ENCODE measurements at regions not wholly inside any gene's neighbourhood (a gene's known extent, or its start where the extent isn't known, plus 50 kb on each side); places are given as distances from the start of the nearest gene placed in this dataset.
A peak's percentile ranks its signal among the peaks of the same experiment; 100 is the strongest.

DNA sequence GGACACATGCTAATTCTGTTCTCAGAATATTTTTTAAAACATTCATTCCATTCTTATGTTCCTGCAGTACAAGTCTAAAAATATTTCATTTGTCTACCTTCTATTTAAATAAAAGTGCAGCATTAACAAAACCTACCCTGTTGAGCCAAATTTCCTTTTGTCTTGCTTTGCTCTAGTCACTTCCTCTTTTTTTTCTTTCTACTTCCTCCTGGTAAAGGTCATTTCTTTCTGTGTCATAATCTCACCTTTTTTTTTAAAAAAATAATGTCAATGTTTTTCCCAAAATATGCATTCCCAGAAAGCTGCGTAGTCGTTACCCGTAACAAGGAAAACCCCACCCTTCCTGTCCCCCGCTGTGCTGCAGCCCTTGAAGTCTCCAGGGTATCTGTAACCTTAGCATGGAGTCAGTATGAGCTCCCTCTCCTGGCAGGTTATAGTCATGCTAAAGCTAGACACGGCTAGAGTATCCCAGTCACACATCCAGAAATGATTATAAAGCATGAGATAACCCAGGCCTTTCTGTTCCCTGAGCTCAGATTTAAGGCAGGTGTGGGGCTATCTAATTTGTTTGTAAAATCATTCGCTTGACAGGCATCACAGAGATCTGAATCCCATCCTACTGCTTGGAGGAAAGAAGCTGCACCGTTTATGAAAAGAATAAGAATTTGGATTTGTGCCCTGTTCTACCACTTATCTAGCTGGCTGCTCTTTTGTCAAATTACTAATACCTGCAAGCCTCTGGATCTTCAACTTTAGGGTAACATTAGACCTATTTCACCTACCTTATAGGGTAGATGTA is 51.1 kb upstream of the EED start:
- Histone ChIP-seq H3K4me3 (no peak overlapping the region), H3K27me3 (no peaks in the 10 kb centered on the region), H3K27ac (no peak overlapping the region), H3K9me3 (no peaks in the 10 kb centered on the region), H3K36me3 (no peaks in the 10 kb centered on the region), H3K4me1 (peaks cover 17% of the 10 kb centered on the region)
- TF ChIP-seq, protein P1, sequence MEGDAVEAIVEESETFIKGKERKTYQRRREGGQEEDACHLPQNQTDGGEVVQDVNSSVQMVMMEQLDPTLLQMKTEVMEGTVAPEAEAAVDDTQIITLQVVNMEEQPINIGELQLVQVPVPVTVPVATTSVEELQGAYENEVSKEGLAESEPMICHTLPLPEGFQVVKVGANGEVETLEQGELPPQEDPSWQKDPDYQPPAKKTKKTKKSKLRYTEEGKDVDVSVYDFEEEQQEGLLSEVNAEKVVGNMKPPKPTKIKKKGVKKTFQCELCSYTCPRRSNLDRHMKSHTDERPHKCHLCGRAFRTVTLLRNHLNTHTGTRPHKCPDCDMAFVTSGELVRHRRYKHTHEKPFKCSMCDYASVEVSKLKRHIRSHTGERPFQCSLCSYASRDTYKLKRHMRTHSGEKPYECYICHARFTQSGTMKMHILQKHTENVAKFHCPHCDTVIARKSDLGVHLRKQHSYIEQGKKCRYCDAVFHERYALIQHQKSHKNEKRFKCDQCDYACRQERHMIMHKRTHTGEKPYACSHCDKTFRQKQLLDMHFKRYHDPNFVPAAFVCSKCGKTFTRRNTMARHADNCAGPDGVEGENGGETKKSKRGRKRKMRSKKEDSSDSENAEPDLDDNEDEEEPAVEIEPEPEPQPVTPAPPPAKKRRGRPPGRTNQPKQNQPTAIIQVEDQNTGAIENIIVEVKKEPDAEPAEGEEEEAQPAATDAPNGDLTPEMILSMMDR (IDR thresholded peaks at IDR 0.05) = peak in 2 of 3 experiments; percentile 25 to 58
- TF ChIP-seq POLR2A (IDR thresholded peaks at IDR 0.05) (no peak), POLR2AphosphoS5 (IDR thresholded peaks at IDR 0.05; ENCODE audit: insufficient read depth in 1 of 2, low read depth in 1 of 2) (peak; percentile 23 to 93)
- DNase-seq (ENCODE audit: extremely low spot score in 2 of 2) = no peak
- intact Hi-C loops (cut with DNase I) = loop anchor here (10.0 kb wide), 1 partner anchor 149 kb away; no protein-coding TSS in a partner anchor

DNA sequence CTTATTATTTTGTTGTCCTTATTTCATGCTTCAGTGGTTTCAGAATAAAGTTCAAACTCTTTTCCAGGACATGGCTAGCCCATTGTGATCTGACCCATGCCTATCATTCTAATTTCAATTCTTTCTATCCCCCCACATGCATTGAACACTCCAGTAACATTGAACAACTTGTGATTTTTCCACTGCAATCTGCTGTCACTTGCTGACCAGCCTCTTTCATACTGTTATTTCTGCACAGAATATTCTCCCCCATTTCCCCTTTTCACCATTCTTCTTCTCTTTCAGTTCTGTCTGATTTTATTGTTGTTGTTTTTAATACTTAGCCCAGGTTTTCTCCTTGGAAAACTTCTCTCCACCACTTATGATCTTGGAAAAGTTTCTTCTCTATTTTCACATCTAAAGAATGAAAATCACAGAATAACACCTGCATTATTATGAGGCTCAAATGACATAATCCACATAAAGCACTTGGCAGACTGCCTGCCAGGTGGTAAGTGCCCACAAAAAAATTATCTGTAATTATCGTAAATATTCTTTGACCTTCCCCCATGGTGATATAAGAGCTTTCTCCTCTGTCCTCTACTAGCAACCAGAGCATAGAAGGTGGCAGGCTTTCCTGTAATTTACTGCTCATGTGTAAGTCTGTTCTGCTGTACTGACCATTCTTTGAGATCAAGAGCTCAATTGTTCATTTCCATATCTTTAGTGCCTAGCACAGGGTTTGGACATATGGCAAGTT is 51.9 kb upstream of the EED start:
- Histone ChIP-seq H3K4me1 (peaks cover 17% of the 10 kb centered on the region), H3K9me3 (no peaks in the 10 kb centered on the region), H3K36me3 (no peaks in the 10 kb centered on the region), H3K27ac (no peak overlapping the region), H3K27me3 (no peaks in the 10 kb centered on the region), H3K4me3 (no peak overlapping the region)
- no peak for DNase-seq (ENCODE audit: extremely low spot score in 2 of 2)
- intact Hi-C loops (cut with DNase I) = loop anchor here (10.0 kb wide), 1 partner anchor 148 kb away; no protein-coding TSS in a partner anchor
- TF ChIP-seq POLR2AphosphoS5 (IDR thresholded peaks at IDR 0.05; ENCODE audit: insufficient read depth in 1 of 2, low read depth in 1 of 2) = no peak
- TF ChIP-seq POLR2A (IDR thresholded peaks at IDR 0.05) = no peak
- TF ChIP-seq, protein P1 (IDR thresholded peaks at IDR 0.05) = no peak

DNA sequence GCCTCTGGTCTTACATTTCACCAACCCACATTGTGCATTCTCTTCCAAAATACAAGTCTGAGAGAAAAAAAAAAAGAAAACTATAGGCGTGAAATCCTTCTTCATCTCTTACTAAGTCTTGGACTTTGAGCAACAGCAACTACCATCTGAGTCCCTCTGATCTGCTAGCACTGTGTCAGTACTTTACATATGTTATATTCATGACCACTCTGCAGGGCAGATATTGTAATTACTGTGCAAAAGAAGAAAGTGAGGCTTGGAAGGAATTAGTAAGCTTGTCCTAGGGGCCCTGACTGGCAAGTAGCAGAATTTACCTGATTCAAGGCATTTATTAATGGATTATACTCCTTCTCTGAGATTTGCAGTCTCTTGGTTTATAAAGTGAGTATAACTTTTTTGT is 52.7 kb upstream of the EED start:
- Histone ChIP-seq H3K9me3 (no peaks in the 10 kb centered on the region), H3K4me1 (peaks cover 9% of the 10 kb centered on the region), H3K27ac (no peak overlapping the region), H3K4me3 (no peak overlapping the region), H3K36me3 (no peaks in the 10 kb centered on the region), H3K27me3 (no peaks in the 10 kb centered on the region)
- DNase-seq (ENCODE audit: extremely low spot score in 2 of 2) = no peak
- TF ChIP-seq POLR2AphosphoS5 (IDR thresholded peaks at IDR 0.05; ENCODE audit: insufficient read depth in 1 of 2, low read depth in 1 of 2) (no peak), POLR2A (IDR thresholded peaks at IDR 0.05) (no peak)
- TF ChIP-seq, protein P1 (IDR thresholded peaks at IDR 0.05) = no peak
- intact Hi-C loops (cut with DNase I) = loop anchor here (10.0 kb wide), 1 partner anchor 147 kb away; no protein-coding TSS in a partner anchor

DNA sequence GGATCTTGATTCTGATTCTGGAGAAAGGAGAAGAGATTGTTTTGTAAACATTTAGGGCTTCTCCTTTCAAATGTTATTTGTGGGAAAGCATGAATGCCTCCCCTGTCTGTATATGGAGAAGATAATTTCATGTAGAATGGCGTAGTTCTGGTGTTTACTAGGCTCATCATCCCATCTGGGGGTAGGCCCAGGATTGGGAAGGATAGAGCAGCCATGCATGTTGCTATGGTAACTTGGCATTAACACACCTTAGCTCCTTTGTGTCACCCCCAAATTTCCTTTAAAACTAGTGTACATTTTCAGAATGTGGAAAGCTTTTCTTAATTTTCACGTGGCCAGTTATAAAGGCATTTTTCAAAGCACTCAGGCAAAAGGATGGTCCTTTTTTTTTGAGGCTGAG is 57.5 kb upstream of the EED start:
- Histone ChIP-seq H3K4me1 (peaks cover 15% of the 10 kb centered on the region), H3K36me3 (no peaks in the 10 kb centered on the region), H3K27me3 (no peaks in the 10 kb centered on the region), H3K4me3 (no peak overlapping the region), H3K27ac (no peak overlapping the region), H3K9me3 (no peaks in the 10 kb centered on the region)
- no peak for TF ChIP-seq POLR2AphosphoS5 (IDR thresholded peaks at IDR 0.05; ENCODE audit: insufficient read depth in 1 of 2, low read depth in 1 of 2)
- TF ChIP-seq, protein P1 (IDR thresholded peaks at IDR 0.05) = no peak
- TF ChIP-seq POLR2A (IDR thresholded peaks at IDR 0.05) = no peak
- no peak for DNase-seq (ENCODE audit: extremely low spot score in 2 of 2)
- intact Hi-C loops (cut with DNase I) = no loop called here
